NB4 (cell line): ENCODE measurements at regions not wholly inside any gene's neighbourhood (a gene's known extent, or its start where the extent isn't known, plus 50 kb on each side); places are given as distances from the start of the nearest gene placed in this dataset.

Source experiments
- CTCF ChIP-seq: IDR thresholded peaks from one replicate; pipeline ENCODE4 v1.5.1; 2012; ENCODE audit warnings: low read depth, low read length
- MYC ChIP-seq: IDR thresholded peaks from 2 replicates; pipeline ENCODE4 v1.6.1; 2011; ENCODE audit warnings: low read depth, low read length

- TF ChIP-seq CTCF (no peak), MYC (no peak)
These were observed 1545.7 kb upstream of the TENM4 start for GRCh38 chr11:80986421-80987074.
